ENCODE measurements at regions not wholly inside any gene's neighbourhood (a gene's known extent, or its start where the extent isn't known, plus 50 kb on each side); places are given as distances from the start of the nearest gene placed in this dataset.

DNA sequence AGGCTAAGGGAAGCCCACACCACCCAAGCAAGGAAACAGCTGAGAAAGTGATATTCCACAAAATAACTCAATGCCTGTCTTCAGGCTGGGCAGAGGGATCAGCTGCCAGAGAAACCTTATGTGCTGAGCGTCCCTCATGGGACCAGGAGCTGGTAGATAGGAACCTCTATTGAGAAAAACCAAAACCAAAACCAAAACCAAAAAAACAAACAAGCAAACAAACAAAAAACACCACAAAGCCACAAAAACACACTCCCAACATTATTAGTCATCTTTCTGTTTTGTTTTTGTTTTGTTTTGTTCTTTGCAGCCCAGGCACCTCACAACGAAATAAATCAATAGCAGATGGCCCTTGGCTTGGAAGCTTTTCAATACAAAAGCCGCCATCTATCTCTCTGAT, 760.8 kb upstream of the CELF2 start:
- TF ChIP-seq, protein P1, sequence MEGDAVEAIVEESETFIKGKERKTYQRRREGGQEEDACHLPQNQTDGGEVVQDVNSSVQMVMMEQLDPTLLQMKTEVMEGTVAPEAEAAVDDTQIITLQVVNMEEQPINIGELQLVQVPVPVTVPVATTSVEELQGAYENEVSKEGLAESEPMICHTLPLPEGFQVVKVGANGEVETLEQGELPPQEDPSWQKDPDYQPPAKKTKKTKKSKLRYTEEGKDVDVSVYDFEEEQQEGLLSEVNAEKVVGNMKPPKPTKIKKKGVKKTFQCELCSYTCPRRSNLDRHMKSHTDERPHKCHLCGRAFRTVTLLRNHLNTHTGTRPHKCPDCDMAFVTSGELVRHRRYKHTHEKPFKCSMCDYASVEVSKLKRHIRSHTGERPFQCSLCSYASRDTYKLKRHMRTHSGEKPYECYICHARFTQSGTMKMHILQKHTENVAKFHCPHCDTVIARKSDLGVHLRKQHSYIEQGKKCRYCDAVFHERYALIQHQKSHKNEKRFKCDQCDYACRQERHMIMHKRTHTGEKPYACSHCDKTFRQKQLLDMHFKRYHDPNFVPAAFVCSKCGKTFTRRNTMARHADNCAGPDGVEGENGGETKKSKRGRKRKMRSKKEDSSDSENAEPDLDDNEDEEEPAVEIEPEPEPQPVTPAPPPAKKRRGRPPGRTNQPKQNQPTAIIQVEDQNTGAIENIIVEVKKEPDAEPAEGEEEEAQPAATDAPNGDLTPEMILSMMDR (IDR thresholded peaks at IDR 0.05), result no peak
- TF ChIP-seq POLR2A (IDR thresholded peaks at IDR 0.05), result no peak

Data from thyroid gland (tissue), 4 donors.